K562 (cell line): ENCODE measurements at regions not wholly inside any gene's neighbourhood (a gene's known extent, or its start where the extent isn't known, plus 50 kb on each side); places are given as distances from the start of the nearest gene placed in this dataset.
A peak's percentile ranks its signal among the peaks of the same experiment; 100 is the strongest.

Experiments used
- BRD9 ChIP-seq: fragments of 450-650 bp; IDR thresholded peaks from 2 replicates; pipeline ENCODE4 v1.6.1; 2018; ENCODE audit warnings: low read depth; ENCODE audit not compliant: partially characterized antibody
- CAMTA2 ChIP-seq: fragments of 250-450 bp; sonication (Bioruptor Pico); conservative IDR thresholded peaks from 2 replicates; pipeline ENCODE4 v1.5.1; 2022
- ELF2 ChIP-seq: fragments of 250-450 bp; sonication (Bioruptor Pico); IDR thresholded peaks from 2 replicates; pipeline ENCODE4 v1.5.0; 2021; ENCODE audit warnings: mild to moderate bottlenecking
- ESRRB ChIP-seq: fragments of 250-450 bp; sonication (Bioruptor Pico); IDR thresholded peaks from 2 replicates; pipeline ENCODE4 v1.5.0; 2020; ENCODE audit warnings: mild to moderate bottlenecking, moderate library complexity, borderline replicate concordance
- EZH2 ChIP-seq: IDR thresholded peaks from 2 replicates; pipeline ENCODE4 v1.6.1; 2012; ENCODE audit warnings: low read depth, mild to moderate bottlenecking, inconsistent platforms, low read length, borderline replicate concordance
- FOXA3 ChIP-seq, 2 experiments: fragments of 450-650 bp in 1 of 2; sonication (generic) in 1 of 2; formaldehyde crosslinking; IDR thresholded peaks in 1 of 2; conservative IDR thresholded peaks in 1 of 2; 2 replicates each; pipeline versions ENCODE4 v1.4.0 to v1.8.0; 2020 to 2022; ENCODE audit warnings: mild to moderate bottlenecking in 2 of 2, missing genetic modification reagents in 1 of 2
- GABPB2 ChIP-seq: fragments of 250-450 bp; sonication (Bioruptor Pico); conservative IDR thresholded peaks from 2 replicates; pipeline ENCODE4 v1.5.1; 2021; ENCODE audit warnings: mild to moderate bottlenecking
- HDAC1 ChIP-seq, 2 experiments: fragments of 450-650 bp; IDR thresholded peaks; 2 replicates each; pipeline ENCODE4 v1.6.1; 2016 to 2017; ENCODE audit warnings: inconsistent platforms in 1 of 2, mild to moderate bottlenecking in 1 of 2, moderate library complexity in 1 of 2
- HDGF ChIP-seq: fragments of 450-650 bp; IDR thresholded peaks from 2 replicates; pipeline ENCODE4 v1.6.1; 2016
- KDM2B ChIP-seq: fragments of 250-450 bp; sonication (Bioruptor Pico); IDR thresholded peaks from 2 replicates; pipeline ENCODE4 v1.8.0; 2021; ENCODE audit warnings: mild to moderate bottlenecking, moderate library complexity
- MCM2 ChIP-seq: fragments of 450-650 bp; IDR thresholded peaks from 2 replicates; pipeline ENCODE4 v1.6.1; 2017; ENCODE audit warnings: low read depth, mild to moderate bottlenecking
- MYNN ChIP-seq, 2 experiments: sonication (generic); formaldehyde crosslinking in 1 of 2; IDR thresholded peaks; 2 replicates each; pipeline versions ENCODE4 v1.5.0 to v1.6.1; 2016 to 2020; ENCODE audit warnings: antibody characterized with exemption in 1 of 2, missing genetic modification reagents in 1 of 2
- NFIC ChIP-seq: fragments of 450-650 bp; IDR thresholded peaks from 2 replicates; pipeline ENCODE4 v1.6.1; 2017; ENCODE audit warnings: mild to moderate bottlenecking, inconsistent platforms
- NFYB ChIP-seq: IDR thresholded peaks from 2 replicates; pipeline ENCODE4 v1.6.1; 2011; ENCODE audit warnings: mild to moderate bottlenecking, moderate library complexity; ENCODE audit not compliant: insufficient read length; ENCODE audit errors: extremely low read depth
- PTRF ChIP-seq: fragments of 450-650 bp; IDR thresholded peaks from 2 replicates; pipeline ENCODE4 v1.6.1; 2016; ENCODE audit warnings: mild to moderate bottlenecking, missing genetic modification characterization, missing compliant biosample characterization
- PURB ChIP-seq: sonication (generic); formaldehyde crosslinking; IDR thresholded peaks from 2 replicates; pipeline ENCODE4 v1.9.0; 2021; ENCODE audit warnings: low read depth, mild to moderate bottlenecking, missing genetic modification reagents
- RBBP5 ChIP-seq: fragments of 200-600 bp; sonication (generic); IDR thresholded peaks from 2 replicates; pipeline ENCODE4 v1.6.1; 2012; ENCODE audit warnings: borderline replicate concordance, mild to moderate bottlenecking, low read length, control low read depth, inconsistent platforms; ENCODE audit not compliant: insufficient read depth, poor library complexity, severe bottlenecking
- ZFPM2 ChIP-seq: fragments of 250-450 bp; sonication (Bioruptor Pico); IDR thresholded peaks from 2 replicates; pipeline ENCODE4 v1.5.1; 2022; ENCODE audit warnings: mild to moderate bottlenecking
- ZNF175 ChIP-seq: fragments of 200-800 bp; sonication (Bioruptor generic); IDR thresholded peaks from 2 replicates; pipeline ENCODE4 v1.6.1; 2016; ENCODE audit warnings: low read depth, mild to moderate bottlenecking, missing genetic modification characterization, missing compliant biosample characterization
- ZNF347 ChIP-seq: fragments of 450-650 bp; formaldehyde crosslinking; IDR thresholded peaks from 2 replicates; pipeline ENCODE4 v1.4.0; 2020; ENCODE audit warnings: low read depth, mild to moderate bottlenecking, moderate library complexity
- ZNF431 ChIP-seq: sonication (generic); formaldehyde crosslinking; IDR thresholded peaks from 2 replicates; pipeline ENCODE4 v1.8.0; 2022; ENCODE audit warnings: mild to moderate bottlenecking, missing genetic modification reagents
- TF ChIP-seq, protein P1 (sequence below): fragments of 250-450 bp; sonication (Bioruptor Pico); IDR thresholded peaks from 2 replicates; pipeline ENCODE4 v1.9.0; 2021; ENCODE audit warnings: mild to moderate bottlenecking
- TF ChIP-seq, protein P2 (sequence below): fragments of 450-650 bp; formaldehyde crosslinking; IDR thresholded peaks from 2 replicates; pipeline ENCODE4 v1.4.0; 2022; ENCODE audit warnings: mild to moderate bottlenecking, moderate library complexity
- TF ChIP-seq, protein P3 (sequence below): fragments of 450-650 bp; IDR thresholded peaks from one replicate; pipeline ENCODE4 v1.6.1; 2018; ENCODE audit warnings: mild to moderate bottlenecking, moderate library complexity; ENCODE audit not compliant: partially characterized antibody
- TF ChIP-seq, protein P4 (sequence below): sonication (generic); formaldehyde crosslinking; IDR thresholded peaks from 2 replicates; pipeline ENCODE4 v1.4.0; 2020; ENCODE audit warnings: mild to moderate bottlenecking, missing genetic modification reagents

DNA sequence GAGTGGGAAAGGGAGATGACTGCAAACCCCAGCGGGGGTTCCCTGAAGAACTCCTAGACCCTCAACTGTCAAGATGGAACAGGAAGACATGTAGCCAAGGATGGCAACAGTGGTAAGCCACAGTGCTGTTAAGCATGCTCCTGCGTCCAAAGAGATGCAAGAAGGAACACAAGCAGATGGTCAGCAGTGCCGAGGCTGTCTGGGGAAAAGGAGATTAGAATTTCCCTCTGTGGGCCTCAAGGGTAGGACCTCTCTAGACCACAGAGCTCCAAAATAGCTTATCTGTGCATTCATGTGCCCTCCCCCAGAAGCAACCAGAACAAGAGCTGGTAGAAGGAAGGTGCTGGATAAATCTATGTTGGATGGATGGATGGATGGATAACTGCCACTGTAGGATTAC lies 82.0 kb upstream of the CPEB2 start (continued):
- TF ChIP-seq ZNF175 (CRISPR knock-in tag), result 0 out of 2 replicates have a peak, but pooled peaks have one; percentile 47
- no peak for TF ChIP-seq CAMTA2 (CRISPR knock-in tag)
- no peak for TF ChIP-seq ESRRB (CRISPR knock-in tag)
- TF ChIP-seq ZFPM2 (CRISPR knock-in tag), result no peak
- peak in 1 of 2 experiments; percentile 43; a peak in 1 of 4 replicates for TF ChIP-seq HDAC1 (IDR thresholded peaks at IDR 0.05)
- TF ChIP-seq PURB (CRISPR knock-in tag), result no peak
- TF ChIP-seq, protein P1, sequence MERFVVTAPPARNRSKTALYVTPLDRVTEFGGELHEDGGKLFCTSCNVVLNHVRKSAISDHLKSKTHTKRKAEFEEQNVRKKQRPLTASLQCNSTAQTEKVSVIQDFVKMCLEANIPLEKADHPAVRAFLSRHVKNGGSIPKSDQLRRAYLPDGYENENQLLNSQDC, result no peak
- no peak for TF ChIP-seq RBBP5
- TF ChIP-seq ZNF431 (CRISPR knock-in tag), result no peak
- no peak for TF ChIP-seq GABPB2 (CRISPR knock-in tag)
- peak; percentile 20; the same call in 1 of the 2 replicates for TF ChIP-seq NFIC
- TF ChIP-seq EZH2, result no peak
- TF ChIP-seq PTRF (tag), result no peak
- no peak for TF ChIP-seq KDM2B (CRISPR knock-in tag)
- no peak for TF ChIP-seq FOXA3 (CRISPR knock-in tag; conservative IDR thresholded peaks at IDR 0.05 in 1 of 2, IDR thresholded peaks at IDR 0.05 in 1 of 2)
- TF ChIP-seq, protein P2, sequence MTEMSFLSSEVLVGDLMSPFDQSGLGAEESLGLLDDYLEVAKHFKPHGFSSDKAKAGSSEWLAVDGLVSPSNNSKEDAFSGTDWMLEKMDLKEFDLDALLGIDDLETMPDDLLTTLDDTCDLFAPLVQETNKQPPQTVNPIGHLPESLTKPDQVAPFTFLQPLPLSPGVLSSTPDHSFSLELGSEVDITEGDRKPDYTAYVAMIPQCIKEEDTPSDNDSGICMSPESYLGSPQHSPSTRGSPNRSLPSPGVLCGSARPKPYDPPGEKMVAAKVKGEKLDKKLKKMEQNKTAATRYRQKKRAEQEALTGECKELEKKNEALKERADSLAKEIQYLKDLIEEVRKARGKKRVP (CRISPR knock-in tag), result peak; percentile 32; the same call in 1 of the 2 replicates
- TF ChIP-seq ZNF347 (CRISPR knock-in tag), result no peak
- TF ChIP-seq NFYB, result no peak
- TF ChIP-seq, protein P3, sequence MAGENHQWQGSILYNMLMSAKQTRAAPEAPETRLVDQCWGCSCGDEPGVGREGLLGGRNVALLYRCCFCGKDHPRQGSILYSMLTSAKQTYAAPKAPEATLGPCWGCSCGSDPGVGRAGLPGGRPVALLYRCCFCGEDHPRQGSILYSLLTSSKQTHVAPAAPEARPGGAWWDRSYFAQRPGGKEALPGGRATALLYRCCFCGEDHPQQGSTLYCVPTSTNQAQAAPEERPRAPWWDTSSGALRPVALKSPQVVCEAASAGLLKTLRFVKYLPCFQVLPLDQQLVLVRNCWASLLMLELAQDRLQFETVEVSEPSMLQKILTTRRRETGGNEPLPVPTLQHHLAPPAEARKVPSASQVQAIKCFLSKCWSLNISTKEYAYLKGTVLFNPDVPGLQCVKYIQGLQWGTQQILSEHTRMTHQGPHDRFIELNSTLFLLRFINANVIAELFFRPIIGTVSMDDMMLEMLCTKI, result no peak
- TF ChIP-seq ELF2 (CRISPR knock-in tag), result no peak
- no peak for TF ChIP-seq MYNN (IDR thresholded peaks at IDR 0.05)
- no peak for TF ChIP-seq MYNN (CRISPR knock-in tag; IDR thresholded peaks at IDR 0.05)
- no peak for TF ChIP-seq BRD9
- TF ChIP-seq HDGF, result no peak
- no peak for TF ChIP-seq MCM2
- TF ChIP-seq, protein P4, sequence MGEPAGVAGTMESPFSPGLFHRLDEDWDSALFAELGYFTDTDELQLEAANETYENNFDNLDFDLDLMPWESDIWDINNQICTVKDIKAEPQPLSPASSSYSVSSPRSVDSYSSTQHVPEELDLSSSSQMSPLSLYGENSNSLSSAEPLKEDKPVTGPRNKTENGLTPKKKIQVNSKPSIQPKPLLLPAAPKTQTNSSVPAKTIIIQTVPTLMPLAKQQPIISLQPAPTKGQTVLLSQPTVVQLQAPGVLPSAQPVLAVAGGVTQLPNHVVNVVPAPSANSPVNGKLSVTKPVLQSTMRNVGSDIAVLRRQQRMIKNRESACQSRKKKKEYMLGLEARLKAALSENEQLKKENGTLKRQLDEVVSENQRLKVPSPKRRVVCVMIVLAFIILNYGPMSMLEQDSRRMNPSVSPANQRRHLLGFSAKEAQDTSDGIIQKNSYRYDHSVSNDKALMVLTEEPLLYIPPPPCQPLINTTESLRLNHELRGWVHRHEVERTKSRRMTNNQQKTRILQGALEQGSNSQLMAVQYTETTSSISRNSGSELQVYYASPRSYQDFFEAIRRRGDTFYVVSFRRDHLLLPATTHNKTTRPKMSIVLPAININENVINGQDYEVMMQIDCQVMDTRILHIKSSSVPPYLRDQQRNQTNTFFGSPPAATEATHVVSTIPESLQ, result no peak
